Astrocyte (in vitro differentiated cells and primary cell): ENCODE measurements at regions not wholly inside any gene's neighbourhood (a gene's known extent, or its start where the extent isn't known, plus 50 kb on each side); places are given as distances from the start of the nearest gene placed in this dataset.

Experiments used
- EZH2 ChIP-seq: IDR thresholded peaks from 2 replicates; pipeline ENCODE4 v1.6.1; 2012; ENCODE audit warnings: mild to moderate bottlenecking, low read length, inconsistent platforms; ENCODE audit not compliant: insufficient read depth
- TF ChIP-seq, protein P1 (sequence below): IDR thresholded peaks from 2 replicates; pipeline ENCODE4 v1.5.1; 2011; ENCODE audit warnings: low read depth, mild to moderate bottlenecking, inconsistent platforms, low read length, moderate library complexity; ENCODE audit not compliant: insufficient read depth

DNA sequence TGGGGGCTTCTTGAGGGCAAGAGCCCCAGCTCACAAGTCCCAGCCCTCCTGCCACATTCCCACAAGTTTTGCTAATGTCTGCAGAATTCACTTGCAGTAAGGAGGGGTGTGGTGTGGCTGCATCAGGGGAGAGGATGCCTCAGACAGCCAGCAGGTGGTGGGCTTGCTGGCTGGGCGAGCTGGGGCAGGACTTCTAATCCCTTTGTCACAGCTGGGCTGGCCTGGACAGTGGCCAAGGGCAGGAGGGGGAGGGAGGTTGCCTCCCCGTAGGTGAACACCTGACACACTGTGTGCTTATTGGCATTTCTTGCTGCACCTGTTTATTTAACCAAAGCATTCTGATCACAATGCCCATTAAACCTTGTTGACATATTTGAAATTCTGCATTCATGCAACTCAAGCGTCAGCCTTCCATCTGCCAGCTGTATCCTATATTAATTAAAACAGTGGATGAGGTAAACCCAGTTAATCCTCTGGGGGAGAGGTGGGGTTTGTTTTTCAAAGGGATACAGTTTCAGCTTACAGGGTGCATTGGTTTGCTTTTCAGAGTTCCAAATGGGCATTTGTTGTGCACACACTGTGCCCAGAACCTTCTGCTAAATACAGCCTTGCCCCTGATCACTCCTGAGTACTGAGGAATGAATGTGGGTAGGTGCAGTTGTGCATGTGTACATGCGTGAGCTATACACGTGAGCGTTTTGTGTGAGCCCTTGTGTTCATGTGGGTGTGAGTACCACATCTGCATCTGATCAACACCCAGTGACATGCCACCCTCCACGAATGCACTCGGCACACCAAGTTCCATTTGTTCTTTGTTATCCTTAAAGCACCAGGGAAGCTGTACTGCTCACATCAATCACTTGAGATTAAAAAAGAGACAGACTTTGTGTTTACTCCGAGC, 268.7 kb downstream of the XXYLT1 start:
- TF ChIP-seq, protein P1, sequence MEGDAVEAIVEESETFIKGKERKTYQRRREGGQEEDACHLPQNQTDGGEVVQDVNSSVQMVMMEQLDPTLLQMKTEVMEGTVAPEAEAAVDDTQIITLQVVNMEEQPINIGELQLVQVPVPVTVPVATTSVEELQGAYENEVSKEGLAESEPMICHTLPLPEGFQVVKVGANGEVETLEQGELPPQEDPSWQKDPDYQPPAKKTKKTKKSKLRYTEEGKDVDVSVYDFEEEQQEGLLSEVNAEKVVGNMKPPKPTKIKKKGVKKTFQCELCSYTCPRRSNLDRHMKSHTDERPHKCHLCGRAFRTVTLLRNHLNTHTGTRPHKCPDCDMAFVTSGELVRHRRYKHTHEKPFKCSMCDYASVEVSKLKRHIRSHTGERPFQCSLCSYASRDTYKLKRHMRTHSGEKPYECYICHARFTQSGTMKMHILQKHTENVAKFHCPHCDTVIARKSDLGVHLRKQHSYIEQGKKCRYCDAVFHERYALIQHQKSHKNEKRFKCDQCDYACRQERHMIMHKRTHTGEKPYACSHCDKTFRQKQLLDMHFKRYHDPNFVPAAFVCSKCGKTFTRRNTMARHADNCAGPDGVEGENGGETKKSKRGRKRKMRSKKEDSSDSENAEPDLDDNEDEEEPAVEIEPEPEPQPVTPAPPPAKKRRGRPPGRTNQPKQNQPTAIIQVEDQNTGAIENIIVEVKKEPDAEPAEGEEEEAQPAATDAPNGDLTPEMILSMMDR: peak; percentile 18
- TF ChIP-seq EZH2: no peak
